ENCODE measurements at regions not wholly inside any gene's neighbourhood (a gene's known extent, or its start where the extent isn't known, plus 50 kb on each side); places are given as distances from the start of the nearest gene placed in this dataset.

GRCh38 chr12:90250042-90250441, 541.4 kb upstream of the ATP2B1 start:
- TF ChIP-seq CTCF (conservative IDR thresholded peaks at IDR 0.05; ENCODE audit: control insufficient read depth, insufficient read depth, low read depth, low read length), result no peak

GRCh38 chr12:90246688-90247087, 538.0 kb upstream of the ATP2B1 start:
- TF ChIP-seq CTCF (conservative IDR thresholded peaks at IDR 0.05; ENCODE audit: control insufficient read depth, insufficient read depth, low read depth, low read length), result no peak
- DNase-seq (ENCODE audit: low read depth), result no peak
- H3K4me3 ChIP-seq (ENCODE audit: control insufficient read depth, low read depth, low read length), result no peak overlapping the region

More at GRCh38 chr12:90250042-90250441, 541.4 kb upstream of the ATP2B1 start:
- DNase-seq (ENCODE audit: low read depth), result no peak
- H3K4me3 ChIP-seq (ENCODE audit: control insufficient read depth, low read depth, low read length), result no peak overlapping the region

- no peak for DNase-seq (ENCODE audit: low read depth)
- TF ChIP-seq CTCF (conservative IDR thresholded peaks at IDR 0.05; ENCODE audit: control insufficient read depth, insufficient read depth, low read depth, low read length), result no peak
- H3K4me3 ChIP-seq (ENCODE audit: control insufficient read depth, low read depth, low read length), result no peak overlapping the region
Measured at GRCh38 chr12:90245391-90245790, 536.8 kb upstream of the ATP2B1 start.

GRCh38 chr12:90244232-90244631, 535.6 kb upstream of the ATP2B1 start:
- no peak for TF ChIP-seq CTCF (conservative IDR thresholded peaks at IDR 0.05; ENCODE audit: control insufficient read depth, insufficient read depth, low read depth, low read length)
- DNase-seq (ENCODE audit: low read depth), result no peak
- H3K4me3 ChIP-seq (ENCODE audit: control insufficient read depth, low read depth, low read length), result no peak overlapping the region

- DNase-seq (ENCODE audit: low read depth), result no peak
- TF ChIP-seq CTCF (conservative IDR thresholded peaks at IDR 0.05; ENCODE audit: control insufficient read depth, insufficient read depth, low read depth, low read length), result no peak
- no peak overlapping the region for H3K4me3 ChIP-seq (ENCODE audit: control insufficient read depth, low read depth, low read length)
Measured at GRCh38 chr12:90243211-90243610, 534.6 kb upstream of the ATP2B1 start.

- no peak overlapping the region for H3K4me3 ChIP-seq (ENCODE audit: control insufficient read depth, low read depth, low read length)
- DNase-seq (ENCODE audit: low read depth), result no peak
- TF ChIP-seq CTCF (conservative IDR thresholded peaks at IDR 0.05; ENCODE audit: control insufficient read depth, insufficient read depth, low read depth, low read length), result no peak
Measured at GRCh38 chr12:90239732-90240260, 531.2 kb upstream of the ATP2B1 start.

All from fibroblast of mammary gland (primary cell).